ENCODE measurements at regions not wholly inside any gene's neighbourhood (a gene's known extent, or its start where the extent isn't known, plus 50 kb on each side); places are given as distances from the start of the nearest gene placed in this dataset.

DNA sequence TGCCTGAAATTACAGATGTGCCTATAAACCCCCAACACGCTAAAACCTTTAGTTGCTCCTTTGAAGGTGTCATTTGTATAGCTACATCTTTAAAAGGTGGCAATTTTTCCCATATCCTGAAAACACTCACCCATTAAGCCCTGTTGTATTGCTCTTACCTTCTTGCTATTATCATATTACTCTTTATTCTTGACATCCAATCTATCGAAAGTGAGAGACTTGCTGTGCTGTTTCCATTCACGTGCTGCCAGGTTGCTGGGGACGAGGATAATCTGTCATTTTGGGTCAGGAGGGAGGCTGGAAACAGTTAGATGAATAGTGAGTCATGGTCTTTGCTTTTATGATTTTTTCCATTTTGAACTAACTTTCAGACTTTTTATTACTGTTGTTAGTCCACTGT is 213.0 kb upstream of the PRMT6 start:
- TF ChIP-seq, protein P1, sequence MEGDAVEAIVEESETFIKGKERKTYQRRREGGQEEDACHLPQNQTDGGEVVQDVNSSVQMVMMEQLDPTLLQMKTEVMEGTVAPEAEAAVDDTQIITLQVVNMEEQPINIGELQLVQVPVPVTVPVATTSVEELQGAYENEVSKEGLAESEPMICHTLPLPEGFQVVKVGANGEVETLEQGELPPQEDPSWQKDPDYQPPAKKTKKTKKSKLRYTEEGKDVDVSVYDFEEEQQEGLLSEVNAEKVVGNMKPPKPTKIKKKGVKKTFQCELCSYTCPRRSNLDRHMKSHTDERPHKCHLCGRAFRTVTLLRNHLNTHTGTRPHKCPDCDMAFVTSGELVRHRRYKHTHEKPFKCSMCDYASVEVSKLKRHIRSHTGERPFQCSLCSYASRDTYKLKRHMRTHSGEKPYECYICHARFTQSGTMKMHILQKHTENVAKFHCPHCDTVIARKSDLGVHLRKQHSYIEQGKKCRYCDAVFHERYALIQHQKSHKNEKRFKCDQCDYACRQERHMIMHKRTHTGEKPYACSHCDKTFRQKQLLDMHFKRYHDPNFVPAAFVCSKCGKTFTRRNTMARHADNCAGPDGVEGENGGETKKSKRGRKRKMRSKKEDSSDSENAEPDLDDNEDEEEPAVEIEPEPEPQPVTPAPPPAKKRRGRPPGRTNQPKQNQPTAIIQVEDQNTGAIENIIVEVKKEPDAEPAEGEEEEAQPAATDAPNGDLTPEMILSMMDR (IDR thresholded peaks at IDR 0.05) = no peak
- TF ChIP-seq EZH2 (IDR thresholded peaks at IDR 0.05; ENCODE audit: borderline replicate concordance, insufficient read depth, low read depth, low read length, poor library complexity, severe bottlenecking) = no peak
